IMR-90 (cell line): ENCODE measurements at regions not wholly inside any gene's neighbourhood (a gene's known extent, or its start where the extent isn't known, plus 50 kb on each side); places are given as distances from the start of the nearest gene placed in this dataset.

ENCODE experiments used
- POLR2A ChIP-seq: IDR thresholded peaks from 2 replicates; pipeline ENCODE4 v1.6.1; 2012; ENCODE audit warnings: mild to moderate bottlenecking, low read depth, low read length
- TF ChIP-seq, protein P1 (sequence below): conservative IDR thresholded peaks from 2 replicates; pipeline ENCODE4 v1.5.1; 2012; ENCODE audit warnings: mild to moderate bottlenecking, low read depth, low read length, improper control_type of control experiment

DNA sequence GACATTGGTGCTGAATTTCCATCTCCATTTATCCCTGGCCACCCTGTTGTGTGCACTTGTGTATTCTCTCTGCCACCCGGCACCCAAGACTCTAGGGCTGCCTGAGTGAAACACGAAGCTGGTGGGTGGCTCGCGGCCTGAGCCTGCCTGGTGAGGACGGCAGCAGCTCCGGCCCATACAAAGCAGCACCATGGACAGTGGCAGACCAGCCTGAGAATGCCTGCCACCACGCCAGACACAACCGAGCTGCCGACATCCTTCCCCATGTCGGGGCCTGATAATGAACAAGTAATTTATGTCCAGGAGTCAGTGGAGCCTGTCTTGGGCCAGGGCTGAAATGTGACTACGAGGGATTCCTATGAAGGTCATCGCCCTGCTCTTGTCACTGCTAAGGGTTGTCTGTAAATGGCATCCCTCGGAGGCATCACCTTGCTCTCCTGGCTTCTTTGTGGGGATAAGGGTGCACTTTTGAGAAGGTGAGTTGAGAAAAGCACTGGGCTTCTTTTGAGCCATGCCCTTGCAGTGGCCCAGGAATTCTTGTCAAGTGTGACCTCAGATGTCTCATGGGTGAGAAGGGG, 175.7 kb downstream of the MELK start:
- TF ChIP-seq, protein P1, sequence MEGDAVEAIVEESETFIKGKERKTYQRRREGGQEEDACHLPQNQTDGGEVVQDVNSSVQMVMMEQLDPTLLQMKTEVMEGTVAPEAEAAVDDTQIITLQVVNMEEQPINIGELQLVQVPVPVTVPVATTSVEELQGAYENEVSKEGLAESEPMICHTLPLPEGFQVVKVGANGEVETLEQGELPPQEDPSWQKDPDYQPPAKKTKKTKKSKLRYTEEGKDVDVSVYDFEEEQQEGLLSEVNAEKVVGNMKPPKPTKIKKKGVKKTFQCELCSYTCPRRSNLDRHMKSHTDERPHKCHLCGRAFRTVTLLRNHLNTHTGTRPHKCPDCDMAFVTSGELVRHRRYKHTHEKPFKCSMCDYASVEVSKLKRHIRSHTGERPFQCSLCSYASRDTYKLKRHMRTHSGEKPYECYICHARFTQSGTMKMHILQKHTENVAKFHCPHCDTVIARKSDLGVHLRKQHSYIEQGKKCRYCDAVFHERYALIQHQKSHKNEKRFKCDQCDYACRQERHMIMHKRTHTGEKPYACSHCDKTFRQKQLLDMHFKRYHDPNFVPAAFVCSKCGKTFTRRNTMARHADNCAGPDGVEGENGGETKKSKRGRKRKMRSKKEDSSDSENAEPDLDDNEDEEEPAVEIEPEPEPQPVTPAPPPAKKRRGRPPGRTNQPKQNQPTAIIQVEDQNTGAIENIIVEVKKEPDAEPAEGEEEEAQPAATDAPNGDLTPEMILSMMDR, result no peak
- no peak for TF ChIP-seq POLR2A
